Spleen (tissue), 11 donors: ENCODE measurements at regions not wholly inside any gene's neighbourhood (a gene's known extent, or its start where the extent isn't known, plus 50 kb on each side); places are given as distances from the start of the nearest gene placed in this dataset.

Experiments used
- DNase-seq: peaks from one replicate; pipeline ENCODE4 v3.0.0-alpha.2; 2020
- H3K27ac ChIP-seq, 8 donors: fragments of 200-600 bp; sonication (generic) in 7 of 8; 1 replicate in 4 of 8; 2 replicates in 4 of 8; pipeline versions ENCODE4 v1.5.0 to v1.8.0; 2016 to 2021; ENCODE audit warnings: inconsistent platforms in 4 of 8, mild to moderate bottlenecking in 4 of 8, moderate library complexity in 1 of 8
- H3K27me3 ChIP-seq, 7 donors: fragments of 200-600 bp; sonication (generic) in 6 of 7; replicated peaks in 1 of 7; 1 replicate in 4 of 7; 2 replicates in 3 of 7; pipeline versions ENCODE4 v1.5.0 to v1.8.0; 2016 to 2021; ENCODE audit warnings: inconsistent platforms in 3 of 7, mild to moderate bottlenecking in 1 of 7
- H3K36me3 ChIP-seq, 6 donors: fragments of 200-600 bp; sonication (generic) in 5 of 6; 1 replicate in 4 of 6; 2 replicates in 2 of 6; pipeline versions ENCODE4 v1.5.0 to v1.8.0; 2016 to 2021; ENCODE audit warnings: inconsistent platforms in 2 of 6
- H3K4me1 ChIP-seq, 6 donors: fragments of 200-600 bp; sonication (generic) in 5 of 6; 1 replicate in 3 of 6; 2 replicates in 3 of 6; pipeline versions ENCODE4 v1.5.0 to v1.8.0; 2016 to 2021; ENCODE audit warnings: inconsistent platforms in 3 of 6
- H3K4me3 ChIP-seq, 8 donors: fragments of 200-600 bp; sonication (generic) in 7 of 8; 1 replicate in 4 of 8; 2 replicates in 4 of 8; pipeline versions ENCODE4 v1.5.0 to v1.8.0; 2016 to 2021; ENCODE audit warnings: inconsistent platforms in 4 of 8, mild to moderate bottlenecking in 4 of 8, moderate library complexity in 2 of 8
- H3K9me3 ChIP-seq, 8 donors: fragments of 200-600 bp; sonication (generic) in 7 of 8; 1 replicate in 4 of 8; 2 replicates in 4 of 8; pipeline versions ENCODE4 v1.5.0 to v1.8.0; 2016 to 2021; ENCODE audit warnings: inconsistent platforms in 4 of 8
- CTCF ChIP-seq, 11 experiments: fragments of 200-600 bp in 7 of 11; fragments of 450-650 bp in 4 of 11; sonication (generic) in 4 of 11; IDR thresholded peaks in 8 of 11; conservative IDR thresholded peaks in 3 of 11; 1 replicate in 7 of 11; 2 replicates in 4 of 11; pipeline versions ENCODE4 v1.4.0 to v1.8.0; 2016 to 2021; ENCODE audit warnings: antibody characterized with exemption in 11 of 11, inconsistent platforms in 4 of 11, mild to moderate bottlenecking in 1 of 11
- POLR2A ChIP-seq, 3 donors: fragments of 450-650 bp; IDR thresholded peaks; one replicate each; pipeline ENCODE4 v1.5.1; 2017; ENCODE audit warnings: antibody characterized with exemption in 3 of 3, mild to moderate bottlenecking in 1 of 3
- POLR2AphosphoS5 ChIP-seq, 3 donors: sonication (generic); formaldehyde crosslinking; IDR thresholded peaks; one replicate each; pipeline ENCODE4 v1.5.1; 2017; ENCODE audit warnings: antibody characterized with exemption in 3 of 3
- WGBS, 5 donors: extraction: QIAGEN DNeasy Blood & Tissue Kit in 3 of 5; methylation state at CpG; one replicate each; pipeline versions ENCODE4 v1.1.5 to v1.1.7; 2013 to 2018; 5-methylcytosine and 5-hydroxymethylcytosine counted together
- intact Hi-C: fragments of 100-400 bp; cut with DNase I; formaldehyde crosslinking; loops from one replicate; pipeline ENCODE4 v1.15.0; 2023; ENCODE audit warnings: low total_unique reads
- donor health status: healthy with polysubstance abuse.
- donor health status: DM: no; HTN: no; CAD: no; lungs with moderate emphysema.
- donor health status: DM: no; HTN: no; CAD: no.
- donor health status: Bipolar disorder and iron deficiency.
- donor health status: healthy.
- donor health status: DM: no; HTN: no; CAD: no.
- donor health status: DM: yes; HTN: yes; CAD: no.

DNA sequence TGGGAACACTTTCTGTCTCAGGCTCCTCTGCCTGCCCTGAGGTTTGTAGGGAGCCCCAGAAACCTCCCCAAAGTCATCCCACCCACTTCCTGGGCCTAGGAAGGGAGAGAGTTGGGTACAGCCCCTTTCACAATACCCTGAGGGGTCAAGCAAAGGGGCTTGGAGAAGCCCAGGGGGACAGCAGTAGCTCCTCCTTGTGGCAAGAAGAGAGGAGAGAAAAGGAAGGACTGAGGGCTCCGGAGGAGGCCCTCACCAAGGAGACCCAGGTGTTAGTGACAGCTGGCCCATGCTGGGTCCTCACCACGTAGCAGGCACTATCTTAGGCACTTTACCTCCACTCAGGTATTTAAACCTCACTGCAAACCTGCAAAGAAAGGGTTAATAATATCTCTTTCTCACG, 112.8 kb downstream of the IRX5 start:
- DNase-seq, result no peak
- WGBS, 5 donors, result 28 to 48% (median 37%) methylated on average over 3 of the region's 3 CpGs

DNA sequence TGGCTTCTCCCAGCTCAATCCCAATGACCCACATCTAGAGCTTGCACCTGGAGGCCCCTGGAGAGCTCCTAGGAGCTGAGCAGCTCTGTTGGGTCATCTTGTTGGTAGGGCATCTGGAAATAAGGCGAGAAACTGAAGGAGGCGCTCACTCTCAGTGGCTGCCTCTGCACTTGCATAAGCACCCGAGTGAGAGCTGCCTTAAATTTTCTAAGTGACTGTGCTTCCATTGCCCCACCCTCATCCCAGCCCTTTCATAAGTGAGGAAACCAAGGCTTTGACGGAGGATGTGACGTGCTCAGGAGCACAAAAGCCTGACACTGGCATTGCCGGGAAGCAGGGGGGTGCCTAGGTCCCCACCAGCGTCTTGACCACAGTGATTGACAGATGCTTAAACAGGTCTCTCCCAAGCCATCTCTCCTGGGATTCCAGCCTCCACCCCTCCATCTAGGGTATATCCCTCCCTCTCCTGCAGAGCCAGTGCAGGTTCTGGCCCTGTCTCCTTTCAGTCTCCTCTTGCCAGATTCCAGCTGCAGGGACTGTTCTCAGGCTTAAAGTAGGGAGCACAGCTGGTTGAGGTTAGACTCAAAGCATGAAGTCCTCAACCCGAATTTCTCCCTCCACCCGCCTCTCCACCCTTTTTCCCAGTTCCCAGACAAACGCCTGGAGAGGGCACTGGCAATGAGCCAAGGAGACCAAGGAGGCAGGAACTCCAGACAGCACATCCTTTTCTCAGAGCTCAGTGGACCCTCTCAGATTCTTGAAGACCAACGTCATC, 113.7 kb downstream of the IRX5 start:
- H3K4me3 ChIP-seq, result no peak overlapping the region
- H3K4me1 ChIP-seq, result no peaks in the 10 kb centered on the region
- no peak for DNase-seq
- H3K36me3 ChIP-seq, result no peaks in the 10 kb centered on the region
- intact Hi-C loops, result no loop called here
- no peak overlapping the region for H3K27ac ChIP-seq
- no peaks in the 10 kb centered on the region for H3K9me3 ChIP-seq
- TF ChIP-seq POLR2A (IDR thresholded peaks at IDR 0.05) (no peak), CTCF (IDR thresholded peaks at IDR 0.05 in 8 of 11, conservative IDR thresholded peaks at IDR 0.05 in 3 of 11) (no peak), POLR2AphosphoS5 (IDR thresholded peaks at IDR 0.05) (no peak)
- WGBS, 5 donors, result 54 to 63% (median 60%) methylated on average over 11 of the region's 11 CpGs
- peaks cover 0 to 51% (median 0%) of the 10 kb centered on the region in 7 donors for H3K27me3 ChIP-seq

More for the DNA sequence above, 112.8 kb downstream of the IRX5 start:
- intact Hi-C loops, result no loop called here
- no peak overlapping the region for H3K27ac ChIP-seq
- H3K9me3 ChIP-seq, result no peaks in the 10 kb centered on the region
- H3K36me3 ChIP-seq, result no peaks in the 10 kb centered on the region
- no peaks in the 10 kb centered on the region for H3K4me1 ChIP-seq
- no peak overlapping the region for H3K4me3 ChIP-seq
- TF ChIP-seq POLR2AphosphoS5 (IDR thresholded peaks at IDR 0.05) (no peak), CTCF (IDR thresholded peaks at IDR 0.05 in 8 of 11, conservative IDR thresholded peaks at IDR 0.05 in 3 of 11) (no peak), POLR2A (IDR thresholded peaks at IDR 0.05) (no peak)
- H3K27me3 ChIP-seq, result peaks cover 0 to 51% (median 0%) of the 10 kb centered on the region in 7 donors

- no peak for DNase-seq
- Histone ChIP-seq H3K36me3 (no peaks in the 10 kb centered on the region), H3K9me3 (no peaks in the 10 kb centered on the region), H3K27me3 (peaks cover 0 to 43% (median 0%) of the 10 kb centered on the region in 7 donors), H3K4me3 (no peak overlapping the region), H3K27ac (no peak overlapping the region), H3K4me1 (no peaks in the 10 kb centered on the region)
- intact Hi-C loops, result no loop called here
- TF ChIP-seq POLR2AphosphoS5 (IDR thresholded peaks at IDR 0.05), result no peak
- no peak for TF ChIP-seq POLR2A (IDR thresholded peaks at IDR 0.05)
- TF ChIP-seq CTCF (IDR thresholded peaks at IDR 0.05 in 8 of 11, conservative IDR thresholded peaks at IDR 0.05 in 3 of 11), result no peak
- WGBS, 5 donors, result 83 to 95% (median 93%) methylated on average over 3 of the region's 3 CpGs
Observed at GRCh38 chr16:55045329-55045728, 114.7 kb downstream of the IRX5 start.

DNA sequence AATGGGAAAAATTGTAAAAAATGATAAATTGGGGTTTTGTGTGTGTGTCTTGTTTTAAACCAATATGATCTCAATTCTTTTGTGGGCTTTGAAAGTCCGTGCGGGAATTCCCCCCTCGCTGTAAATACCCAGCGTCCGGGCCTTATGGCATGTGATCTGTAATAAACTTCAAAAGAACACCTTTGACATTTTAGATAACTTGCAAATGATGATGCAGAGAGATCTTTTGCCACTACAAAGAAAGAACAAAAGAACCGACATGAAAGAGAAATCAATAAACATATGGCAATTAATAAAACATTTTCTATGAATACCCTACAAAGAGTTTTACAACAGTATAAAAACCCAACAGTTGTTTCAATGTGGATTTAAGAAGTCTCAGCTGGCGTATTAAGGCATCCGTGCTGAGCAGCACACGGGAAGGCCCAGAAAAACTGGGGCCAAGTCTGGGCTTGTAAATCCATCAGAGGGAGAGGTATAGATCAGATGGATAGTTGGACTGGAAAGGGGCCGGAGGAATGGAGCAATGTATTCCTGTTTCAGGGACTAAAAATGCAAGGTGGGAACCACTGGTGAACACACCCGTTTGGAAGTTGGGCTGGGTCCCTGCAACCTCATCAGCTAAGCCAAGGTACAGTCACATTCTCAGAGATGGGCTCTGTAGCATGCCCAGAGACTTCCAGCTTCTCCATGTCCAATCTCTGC, 115.2 kb downstream of the IRX5 start:
- no peaks in the 10 kb centered on the region for H3K36me3 ChIP-seq
- intact Hi-C loops, result no loop called here

More for the DNA sequence above, 115.2 kb downstream of the IRX5 start:
- 74 to 88% (median 80%) methylated on average over 11 of the region's 11 CpGs for WGBS, 5 donors
- no peak for TF ChIP-seq POLR2AphosphoS5 (IDR thresholded peaks at IDR 0.05)
- no peak for TF ChIP-seq POLR2A (IDR thresholded peaks at IDR 0.05)
- no peak for TF ChIP-seq CTCF (IDR thresholded peaks at IDR 0.05 in 8 of 11, conservative IDR thresholded peaks at IDR 0.05 in 3 of 11)
- no peak overlapping the region for H3K27ac ChIP-seq
- peaks cover 0 to 37% (median 0%) of the 10 kb centered on the region in 7 donors for H3K27me3 ChIP-seq
- no peak overlapping the region for H3K4me3 ChIP-seq
- H3K9me3 ChIP-seq, result no peaks in the 10 kb centered on the region
- H3K4me1 ChIP-seq, result no peaks in the 10 kb centered on the region
- DNase-seq, result no peak
